H1 (cell line): ENCODE measurements at regions not wholly inside any gene's neighbourhood (a gene's known extent, or its start where the extent isn't known, plus 50 kb on each side); places are given as distances from the start of the nearest gene placed in this dataset.

Experiments
- CTCF ChIA-PET: fragments of 300-600 bp; sonication (Branson Sonifier 250); formaldehyde crosslinking; loops from one replicate; lab custom pipeline; 2021; ENCODE audit not compliant: partially characterized antibody; lab: Charles Lee
- POLR2A ChIA-PET: fragments of 300-600 bp; sonication (Branson Sonifier 250); formaldehyde crosslinking; loops from one replicate; lab custom pipeline; 2021; ENCODE audit warnings: inconsistent platforms; ENCODE audit not compliant: partially characterized antibody; lab: Charles Lee
- DNase-seq, 2 experiments: peaks; one replicate each; pipeline versions ENCODE4 v3.0.0 to v3.0.0-alpha.2; 2010 to 2022; ENCODE audit warnings: low spot score in 2 of 2, low read depth in 1 of 2, mixed read lengths in 1 of 2
- FAIRE-seq: peaks from 2 replicates; lab custom pipeline; 2011; peaks lifted over from hg19 to GRCh38; lab: Jason Lieb, UNC
- H2AFZ ChIP-seq: 2 replicates; pipeline ENCODE4 v1.8.1; 2012; ENCODE audit warnings: low read length, inconsistent platforms
- H2AK5ac ChIP-seq: 2 replicates; pipeline ENCODE4 v1.6.1; 2013; ENCODE audit warnings: low read depth, low read length
- H2BK120ac ChIP-seq: replicated peaks from 2 replicates; pipeline ENCODE3; 2013; ENCODE audit warnings: low read depth, low read length, inconsistent platforms
- H2BK12ac ChIP-seq: 2 replicates; pipeline ENCODE4 v1.6.1; 2013; ENCODE audit warnings: low read depth, low read length
- H2BK15ac ChIP-seq: 2 replicates; pipeline ENCODE4 v1.6.1; 2013; ENCODE audit warnings: low read length
- H2BK20ac ChIP-seq: 2 replicates; pipeline ENCODE4 v1.6.1; 2013; ENCODE audit warnings: low read length
- H2BK5ac ChIP-seq: 2 replicates; pipeline ENCODE4 v1.6.1; 2013; ENCODE audit warnings: low read depth, low read length
- H3K14ac ChIP-seq: 2 replicates; pipeline ENCODE4 v1.6.1; 2013; ENCODE audit warnings: inconsistent platforms; ENCODE audit not compliant: insufficient read length
- H3K18ac ChIP-seq: 2 replicates; pipeline ENCODE4 v1.6.1; 2013; ENCODE audit warnings: low read length; ENCODE audit errors: extremely low read depth
- H3K23ac ChIP-seq: 2 replicates; pipeline ENCODE4 v1.6.1; 2013; ENCODE audit warnings: inconsistent platforms; ENCODE audit not compliant: insufficient read length
- H3K23me2 ChIP-seq: 2 replicates; pipeline ENCODE4 v1.6.1; 2013; ENCODE audit warnings: low read depth, low read length
- H3K27ac ChIP-seq: 2 replicates; pipeline ENCODE4 v1.6.1; 2011; ENCODE audit warnings: low read depth, low read length, inconsistent platforms
- H3K27me3 ChIP-seq, 4 experiments: replicated peaks in 1 of 4; 1 replicate in 1 of 4; 2 replicates in 3 of 4; pipeline versions ENCODE4 v1.6.1 to v1.8.1; 2011 to 2013; ENCODE audit warnings: low read length in 3 of 4, mild to moderate bottlenecking in 3 of 4, inconsistent platforms in 2 of 4, mixed read lengths in 2 of 4, moderate library complexity in 1 of 4; ENCODE audit not compliant: control insufficient read depth in 3 of 4, insufficient read depth in 3 of 4; ENCODE audit errors: extremely low read depth in 1 of 4
- H3K36me3 ChIP-seq, 4 experiments: 2 replicates each; pipeline versions ENCODE4 v1.6.1 to v1.8.1; 2011 to 2013; ENCODE audit warnings: mild to moderate bottlenecking in 4 of 4, low read length in 3 of 4, moderate library complexity in 2 of 4, control low read depth in 1 of 4, inconsistent platforms in 1 of 4; ENCODE audit not compliant: insufficient read depth in 4 of 4, control insufficient read depth in 2 of 4
- H3K4ac ChIP-seq: replicated peaks from 2 replicates; pipeline ENCODE3; 2013; ENCODE audit warnings: low read length, low read depth, mixed read lengths, inconsistent platforms; ENCODE audit not compliant: insufficient read length
- H3K4me1 ChIP-seq, 4 experiments: replicated peaks in 1 of 4; 1 replicate in 1 of 4; 2 replicates in 3 of 4; pipeline versions ENCODE4 v1.6.1 to v1.8.1; 2011 to 2013; ENCODE audit warnings: low read length in 3 of 4, inconsistent platforms in 2 of 4, mixed read lengths in 1 of 4; ENCODE audit not compliant: insufficient read depth in 4 of 4, control insufficient read depth in 3 of 4
- H3K4me2 ChIP-seq, 2 experiments: 2 replicates each; pipeline versions ENCODE4 v1.6.1 to v1.8.1; 2011 to 2013; ENCODE audit warnings: low read depth in 2 of 2, low read length in 2 of 2, control low read depth in 1 of 2, inconsistent platforms in 1 of 2, mild to moderate bottlenecking in 1 of 2; ENCODE audit not compliant: insufficient read depth in 1 of 2
- H3K4me3 ChIP-seq, 4 experiments: fragments of 200-600, 300-600 bp in 1 of 4; sonication (generic), shearing (Covaris generic), sonication (Bioruptor Twin) in 1 of 4; 2 replicates each; pipeline versions ENCODE4 v1.5.1 to v1.8.1; 2011 to 2016; ENCODE audit warnings: low read length in 4 of 4, low read depth in 3 of 4, control low read depth in 2 of 4, inconsistent platforms in 2 of 4, mild to moderate bottlenecking in 2 of 4, mixed read lengths in 1 of 4, moderate library complexity in 1 of 4; ENCODE audit not compliant: insufficient read depth in 2 of 4; ENCODE audit errors: extremely low read depth in 1 of 4
- H3K56ac ChIP-seq: replicated peaks from 2 replicates; pipeline ENCODE3; 2013; ENCODE audit warnings: low read depth, mild to moderate bottlenecking, mixed read lengths, low read length, inconsistent platforms; ENCODE audit not compliant: insufficient read length
- H3K79me1 ChIP-seq: 2 replicates; pipeline ENCODE4 v1.6.1; 2013; ENCODE audit warnings: low read depth, low read length, control low read depth
- H3K79me2 ChIP-seq, 2 experiments: 2 replicates each; pipeline versions ENCODE4 v1.6.1 to v1.8.1; 2012 to 2013; ENCODE audit warnings: low read length in 2 of 2, mild to moderate bottlenecking in 2 of 2, inconsistent platforms in 1 of 2; ENCODE audit not compliant: insufficient read depth in 2 of 2, control insufficient read depth in 1 of 2
- H3K9ac ChIP-seq, 4 experiments: replicated peaks in 1 of 4; 1 replicate in 1 of 4; 2 replicates in 3 of 4; pipeline versions ENCODE4 v1.6.1 to v1.8.1; 2011 to 2013; ENCODE audit warnings: low read depth in 3 of 4, low read length in 3 of 4, control low read depth in 2 of 4, mild to moderate bottlenecking in 2 of 4, moderate library complexity in 2 of 4, inconsistent platforms in 1 of 4; ENCODE audit errors: extremely low read depth in 1 of 4
- H3K9me3 ChIP-seq, 2 experiments: 2 replicates each; pipeline versions ENCODE4 v1.6.1 to v1.8.1; 2012 to 2013; ENCODE audit warnings: mild to moderate bottlenecking in 2 of 2, moderate library complexity in 2 of 2, control low read depth in 1 of 2, inconsistent platforms in 1 of 2, low read depth in 1 of 2, low read length in 1 of 2, mixed read lengths in 1 of 2; ENCODE audit not compliant: insufficient read depth in 2 of 2
- H4K20me1 ChIP-seq, 2 experiments: replicated peaks in 1 of 2; 2 replicates each; pipeline versions ENCODE3 to v1.8.1; 2011 to 2013; ENCODE audit warnings: inconsistent platforms in 2 of 2, low read length in 2 of 2, mild to moderate bottlenecking in 1 of 2; ENCODE audit not compliant: insufficient read depth in 2 of 2, control insufficient read depth in 1 of 2
- H4K5ac ChIP-seq: 2 replicates; pipeline ENCODE4 v1.6.1; 2013; ENCODE audit warnings: low read length, low read depth, mixed read lengths, inconsistent platforms; ENCODE audit not compliant: insufficient read length
- H4K8ac ChIP-seq: 2 replicates; pipeline ENCODE4 v1.8.0; 2013; ENCODE audit warnings: mild to moderate bottlenecking, moderate library complexity, low read length, inconsistent platforms; ENCODE audit not compliant: insufficient read depth; ENCODE audit errors: extremely low read depth
- H4K91ac ChIP-seq: replicated peaks from 2 replicates; pipeline ENCODE3; 2013; ENCODE audit warnings: low read length, mixed read lengths, inconsistent platforms; ENCODE audit not compliant: insufficient read length
- CHD1 ChIP-seq: IDR thresholded peaks from 2 replicates; pipeline ENCODE4 v1.6.1; 2012; ENCODE audit warnings: low read depth, low read length, improper control_type of control experiment
- PHF8 ChIP-seq: fragments of 200-600 bp; sonication (generic); conservative IDR thresholded peaks from 2 replicates; pipeline ENCODE4 v1.7.1; 2012; ENCODE audit warnings: low read depth, mild to moderate bottlenecking, inconsistent platforms, low read length, moderate library complexity
- TCF12 ChIP-seq: IDR thresholded peaks from 2 replicates; pipeline ENCODE4 v1.6.1; 2011; ENCODE audit warnings: low read depth, mild to moderate bottlenecking, low read length
- ZNF274 ChIP-seq: IDR thresholded peaks from 2 replicates; pipeline ENCODE4 v1.7.0; 2012; ENCODE audit warnings: low read length, borderline replicate concordance; ENCODE audit errors: extremely low read depth
- WGBS, 2 experiments: shearing (Covaris generic) in 1 of 2; methylation state at CpG; one replicate each; pipeline versions ENCODE4 v1.1.6 to v1.1.7; 2013 to 2015; ENCODE audit warnings: low lambda C conversion rate in 2 of 2, mixed read lengths in 2 of 2, inconsistent platforms in 1 of 2, low coverage in 1 of 2, missing lambda C conversion rate in 1 of 2; ENCODE audit not compliant: insufficient replicate concordance in 2 of 2, insufficient coverage in 1 of 2, insufficient read length in 1 of 2; ENCODE audit errors: extremely low coverage in 1 of 2, missing lambda C conversion rate in 1 of 2; 5-methylcytosine and 5-hydroxymethylcytosine counted together

- POLR2A ChIA-PET, result interaction anchor here (0.6 to 0.7 kb wide), 4 partner anchors 9 to 200 kb away, joined by 3 read pairs; no protein-coding TSS in a partner anchor
Observed at GRCh38 chr2:207231106-207231865, 65.5 kb upstream of the KLF7 start.

More at GRCh38 chr2:207231106-207231865, 65.5 kb upstream of the KLF7 start:
- Histone ChIP-seq H3K9me3 (no peaks in the 10 kb centered on the region), H3K14ac (no peak overlapping the region), H3K79me1 (no peaks in the 10 kb centered on the region), H2BK120ac (no peak overlapping the region), H3K4me2 (no peak overlapping the region), H2AK5ac (no peak overlapping the region), H4K8ac (no peak overlapping the region), H3K4me3 (no peak overlapping the region), H3K23me2 (no peaks in the 10 kb centered on the region; the same call in 1 of the 2 replicates), H3K18ac (no peak overlapping the region), H2BK12ac (no peak overlapping the region), H3K56ac (no peak overlapping the region), H4K91ac (no peak overlapping the region), H3K27ac (no peak overlapping the region), H3K4me1 (peaks cover 8 to 17% (median 12%) of the 10 kb centered on the region in 4 experiments), H2BK20ac (no peak overlapping the region; the same call in 1 of the 2 replicates), H3K4ac (no peak overlapping the region), H3K23ac (no peak overlapping the region), H2BK15ac (no peak overlapping the region), H2AFZ (no peak overlapping the region), H4K5ac (no peak overlapping the region), H4K20me1 (no peaks in the 10 kb centered on the region), H2BK5ac (no peak overlapping the region), H3K27me3 (no peaks in the 10 kb centered on the region), H3K79me2 (no peaks in the 10 kb centered on the region), H3K9ac (no peak overlapping the region), H3K36me3 (no peaks in the 10 kb centered on the region)
- CTCF ChIA-PET, result interaction anchor here (0.6 to 4.2 kb wide), 29 partner anchors 7 to 248 kb away, joined by 3 to 28 read pairs (median 4); no protein-coding TSS in a partner anchor
- WGBS, 2 experiments, result 89% methylated on average over 5 of the region's 5 CpGs; no CpG with 5 or more reads in 1 of the 2 experiments
- no peak for FAIRE-seq
- no peak for DNase-seq
- TF ChIP-seq PHF8 (no peak), CHD1 (no peak), ZNF274 (no peak), TCF12 (no peak)
